ENCODE measurements at regions not wholly inside any gene's neighbourhood (a gene's known extent, or its start where the extent isn't known, plus 50 kb on each side); places are given as distances from the start of the nearest gene placed in this dataset.

GRCh38 chr2:139000131-139000785, 220.1 kb upstream of the NXPH2 start:
- no peak overlapping the region for H3K4me3 ChIP-seq (ENCODE audit: low read depth in 2 of 2, low read length in 1 of 2)
- TF ChIP-seq TAF1 (IDR thresholded peaks at IDR 0.05; ENCODE audit: borderline replicate concordance, low read depth, low read length) (no peak), CHD2 (IDR thresholded peaks at IDR 0.05; ENCODE audit: low read length, partially characterized antibody) (peak; percentile 20)
- H3K4me2 ChIP-seq, result no peak overlapping the region
- POLR2A ChIA-PET, result no interaction called here
- no peaks in the 10 kb centered on the region for H4K20me1 ChIP-seq (ENCODE audit: insufficient read depth)
- no peaks in the 10 kb centered on the region for H3F3A ChIP-seq (replicated peaks; ENCODE audit: insufficient read depth)
- CTCF ChIA-PET, result no interaction called here
- peak; percentile 2 for DNase-seq
- no peaks in the 10 kb centered on the region for H3K36me3 ChIP-seq (replicated peaks in 1 of 2; ENCODE audit: control insufficient read depth in 1 of 2, insufficient read depth in 2 of 2, low read length in 1 of 2)
- H3K9me2 ChIP-seq, result no peaks in the 10 kb centered on the region
- H2AFZ ChIP-seq (ENCODE audit: low read depth), result no peak overlapping the region
- H3K79me2 ChIP-seq (ENCODE audit: insufficient read depth), result no peaks in the 10 kb centered on the region
- whole genome bisulfite sequencing (ENCODE audit: low lambda C conversion rate), result 13% methylated on average over 6 of the region's 6 CpGs
- H3K9ac ChIP-seq, result no peak overlapping the region
- H3K27me3 ChIP-seq (ENCODE audit: insufficient read depth), result no peaks in the 10 kb centered on the region
- H3K9me3 ChIP-seq, result no peaks in the 10 kb centered on the region
- peak overlapping the region in 1 of 2 experiments; percentile 81; a peak in 2 of 4 replicates for H3K27ac ChIP-seq (ENCODE audit: low read depth in 2 of 2, low read length in 1 of 2)
- no peaks in the 10 kb centered on the region; a peak in 2 of 4 replicates for H3K4me1 ChIP-seq (ENCODE audit: control insufficient read depth in 1 of 2, insufficient read depth in 2 of 2, low read depth in 1 of 2, low read length in 1 of 2)

- no peak overlapping the region for H3K4me3 ChIP-seq (ENCODE audit: low read depth in 2 of 2, low read length in 1 of 2)
- H3K9me3 ChIP-seq, result no peaks in the 10 kb centered on the region
- H2AFZ ChIP-seq (ENCODE audit: low read depth), result no peak overlapping the region
- no peak overlapping the region for H3K4me2 ChIP-seq
- WGBS (ENCODE audit: low lambda C conversion rate), result 27% methylated on average over 3 of the region's 3 CpGs
- H3K36me3 ChIP-seq (replicated peaks in 1 of 2; ENCODE audit: control insufficient read depth in 1 of 2, insufficient read depth in 2 of 2, low read length in 1 of 2), result no peaks in the 10 kb centered on the region
- ChIA-PET POLR2A (no interaction called here), CTCF (interaction anchor here (0.9 kb wide), 1 partner anchor 74 kb away, joined by 3 read pairs; no protein-coding TSS in a partner anchor)
- H3K79me2 ChIP-seq (ENCODE audit: insufficient read depth), result no peaks in the 10 kb centered on the region
- TF ChIP-seq PBX3 (IDR thresholded peaks at IDR 0.05) (0 out of 2 replicates have a peak, but pooled peaks have one; percentile 14), FOSL2 (IDR thresholded peaks at IDR 0.05; ENCODE audit: borderline replicate concordance, low read depth) (peak; percentile 40; the same call in 1 of the 2 replicates), TCF12 (IDR thresholded peaks at IDR 0.05) (no peak)
- DNase-seq, result no peak
- no peaks in the 10 kb centered on the region for H3K9me2 ChIP-seq
- H3K27me3 ChIP-seq (ENCODE audit: insufficient read depth), result no peaks in the 10 kb centered on the region
- no peak overlapping the region for H3K9ac ChIP-seq
- no peaks in the 10 kb centered on the region; a peak in 2 of 4 replicates for H3K4me1 ChIP-seq (ENCODE audit: control insufficient read depth in 1 of 2, insufficient read depth in 2 of 2, low read depth in 1 of 2, low read length in 1 of 2)
- no peaks in the 10 kb centered on the region for H3F3A ChIP-seq (replicated peaks; ENCODE audit: insufficient read depth)
- no peak overlapping the region for H3K27ac ChIP-seq (ENCODE audit: low read depth in 2 of 2, low read length in 1 of 2)
- no peaks in the 10 kb centered on the region for H4K20me1 ChIP-seq (ENCODE audit: insufficient read depth)
Measured at GRCh38 chr2:138997856-138998517, 217.8 kb upstream of the NXPH2 start.

DNA sequence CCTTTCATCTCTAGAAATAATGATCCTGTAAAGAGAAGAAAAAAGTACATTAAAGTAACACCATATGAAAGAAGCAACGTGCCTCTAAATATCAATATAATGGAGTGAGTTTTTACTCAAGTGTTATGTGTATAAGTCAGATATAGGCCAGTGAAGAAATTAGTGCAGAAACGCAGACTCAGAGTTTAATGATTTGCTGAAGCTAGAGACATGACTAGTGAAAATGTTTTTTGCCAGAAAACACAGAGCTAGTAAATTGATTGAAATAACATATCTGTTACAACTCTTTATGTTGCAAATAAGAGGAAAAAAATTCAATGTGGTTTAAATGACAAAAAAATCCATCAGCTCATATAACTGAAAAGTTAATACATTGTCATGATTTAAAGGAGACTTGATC, 217.2 kb upstream of the NXPH2 start:
- no peak overlapping the region for H3K4me3 ChIP-seq (ENCODE audit: low read depth in 2 of 2, low read length in 1 of 2)
- no peaks in the 10 kb centered on the region for H3K9me3 ChIP-seq
- H3K79me2 ChIP-seq (ENCODE audit: insufficient read depth), result no peaks in the 10 kb centered on the region
- H2AFZ ChIP-seq (ENCODE audit: low read depth), result no peak overlapping the region
- no peak overlapping the region for H3K9ac ChIP-seq
- H3K27me3 ChIP-seq (ENCODE audit: insufficient read depth), result no peaks in the 10 kb centered on the region
- no peaks in the 10 kb centered on the region for H4K20me1 ChIP-seq (ENCODE audit: insufficient read depth)
- ChIA-PET POLR2A (no interaction called here), CTCF (interaction anchor here (0.9 kb wide), 1 partner anchor 74 kb away, joined by 3 read pairs; no protein-coding TSS in a partner anchor)
- H3K27ac ChIP-seq (ENCODE audit: low read depth in 2 of 2, low read length in 1 of 2), result no peak overlapping the region
- no peak for DNase-seq
- no peaks in the 10 kb centered on the region; a peak in 2 of 4 replicates for H3K4me1 ChIP-seq (ENCODE audit: control insufficient read depth in 1 of 2, insufficient read depth in 2 of 2, low read depth in 1 of 2, low read length in 1 of 2)
- no peaks in the 10 kb centered on the region for H3K9me2 ChIP-seq
- TF ChIP-seq MEF2A (IDR thresholded peaks at IDR 0.05; ENCODE audit: borderline replicate concordance, low read depth) (no peak), SMC3 (IDR thresholded peaks at IDR 0.05; ENCODE audit: low read depth, low read length) (no peak), POLR2AphosphoS5 (IDR thresholded peaks at IDR 0.05; ENCODE audit: low read depth, low read length) (no peak), MXI1 (IDR thresholded peaks at IDR 0.05; ENCODE audit: low read depth, low read length) (no peak)
- H3F3A ChIP-seq (replicated peaks; ENCODE audit: insufficient read depth), result no peaks in the 10 kb centered on the region
- no peak overlapping the region for H3K4me2 ChIP-seq
- 36% methylated on average over 2 of the region's 2 CpGs for WGBS (ENCODE audit: low lambda C conversion rate)
- no peaks in the 10 kb centered on the region for H3K36me3 ChIP-seq (replicated peaks in 1 of 2; ENCODE audit: control insufficient read depth in 1 of 2, insufficient read depth in 2 of 2, low read length in 1 of 2)

Measured in SK-N-SH (cell line).